ENCODE measurements at regions not wholly inside any gene's neighbourhood (a gene's known extent, or its start where the extent isn't known, plus 50 kb on each side); places are given as distances from the start of the nearest gene placed in this dataset.

GRCh38 chr18:78612801-78613200, 366.8 kb upstream of the SALL3 start:
- DNase-seq (ENCODE audit: low read depth in 1 of 2, low spot score in 1 of 2), result no peak
- no peak for TF ChIP-seq JUND (IDR thresholded peaks at IDR 0.05; ENCODE audit: low read depth)
- in situ Hi-C loops (cut with HindIII; ENCODE audit: low pct_unique_long_range_greater_than_20kb, low sequenced_read_pairs), result no loop called here

- no peak for TF ChIP-seq JUND (IDR thresholded peaks at IDR 0.05; ENCODE audit: low read depth)
- DNase-seq (ENCODE audit: low read depth in 1 of 2, low spot score in 1 of 2), result no peak
- in situ Hi-C loops (cut with HindIII; ENCODE audit: low pct_unique_long_range_greater_than_20kb, low sequenced_read_pairs), result no loop called here
Measured at GRCh38 chr18:78618726-78619125, 360.9 kb upstream of the SALL3 start.

- DNase-seq (ENCODE audit: low read depth in 1 of 2, low spot score in 1 of 2), result no peak
- in situ Hi-C loops (cut with HindIII; ENCODE audit: low pct_unique_long_range_greater_than_20kb, low sequenced_read_pairs), result no loop called here
- no peak for TF ChIP-seq JUND (IDR thresholded peaks at IDR 0.05; ENCODE audit: low read depth)
Measured at GRCh38 chr18:78619854-78620253, 359.8 kb upstream of the SALL3 start.

DNA sequence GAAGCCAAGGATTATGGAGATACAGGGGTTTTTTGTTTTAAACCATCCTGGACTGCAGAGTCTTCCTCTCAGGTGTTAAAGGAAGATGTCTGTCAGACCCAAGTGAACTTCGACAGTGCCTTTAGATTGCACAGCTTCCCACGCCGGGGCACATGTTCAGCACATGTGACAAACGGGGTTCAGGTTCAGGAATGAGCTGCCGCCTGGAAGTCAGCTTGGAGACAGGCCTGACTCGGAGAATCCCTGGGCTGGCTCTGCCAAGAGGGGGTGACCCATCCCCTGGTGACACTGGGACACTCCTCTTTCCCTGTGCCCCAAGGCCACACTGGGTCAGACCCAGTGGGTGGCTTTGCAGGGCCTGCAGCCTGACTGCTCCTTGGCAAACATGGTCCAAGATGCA, 359.3 kb upstream of the SALL3 start:
- no peak for DNase-seq (ENCODE audit: low read depth in 1 of 2, low spot score in 1 of 2)
- TF ChIP-seq JUND (IDR thresholded peaks at IDR 0.05; ENCODE audit: low read depth), result no peak
- in situ Hi-C loops (cut with HindIII; ENCODE audit: low pct_unique_long_range_greater_than_20kb, low sequenced_read_pairs), result no loop called here

DNA sequence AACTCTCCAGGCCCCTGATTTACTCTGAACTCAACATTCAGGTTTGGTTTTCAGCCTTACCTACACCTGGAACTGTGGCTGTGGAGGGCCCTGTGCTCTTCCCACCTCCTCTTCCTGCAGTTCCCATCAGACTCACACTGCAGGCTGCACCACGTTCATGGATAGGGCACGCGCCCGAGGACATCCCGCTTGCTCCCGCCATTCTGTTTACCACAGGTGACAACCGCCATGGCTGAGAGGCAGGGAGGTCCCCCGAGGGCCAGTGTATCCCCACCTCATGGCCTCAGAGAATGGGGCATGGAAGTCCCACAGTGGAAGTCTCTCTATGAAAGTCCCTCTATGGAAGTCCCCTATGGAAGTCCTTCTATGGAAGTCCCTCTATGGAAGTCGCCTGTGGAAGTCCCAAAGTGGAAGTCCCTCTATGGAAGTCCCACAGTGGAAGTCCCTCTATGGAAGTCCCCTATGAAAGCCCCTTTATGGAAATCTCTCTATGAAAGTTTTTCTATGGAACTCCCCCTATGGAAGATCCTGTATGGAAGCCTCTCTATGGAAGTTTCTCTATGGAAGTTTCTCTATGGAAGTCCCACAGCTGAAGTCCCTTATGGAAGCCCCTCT, 358.4 kb upstream of the SALL3 start:
- DNase-seq (ENCODE audit: low read depth in 1 of 2, low spot score in 1 of 2), result no peak
- in situ Hi-C loops (cut with HindIII; ENCODE audit: low pct_unique_long_range_greater_than_20kb, low sequenced_read_pairs), result no loop called here
- no peak for TF ChIP-seq JUND (IDR thresholded peaks at IDR 0.05; ENCODE audit: low read depth)

- in situ Hi-C loops (cut with HindIII; ENCODE audit: low pct_unique_long_range_greater_than_20kb, low sequenced_read_pairs), result no loop called here
- DNase-seq (ENCODE audit: low read depth in 1 of 2, low spot score in 1 of 2), result no peak
- TF ChIP-seq JUND (IDR thresholded peaks at IDR 0.05; ENCODE audit: low read depth), result no peak
Measured at GRCh38 chr18:78622251-78622906, 357.2 kb upstream of the SALL3 start.

- no peak for TF ChIP-seq JUND (IDR thresholded peaks at IDR 0.05; ENCODE audit: low read depth)
- no peak for DNase-seq (ENCODE audit: low read depth in 1 of 2, low spot score in 1 of 2)
- in situ Hi-C loops (cut with HindIII; ENCODE audit: low pct_unique_long_range_greater_than_20kb, low sequenced_read_pairs), result no loop called here
Measured at GRCh38 chr18:78622907-78623541, 356.6 kb upstream of the SALL3 start.

DNA sequence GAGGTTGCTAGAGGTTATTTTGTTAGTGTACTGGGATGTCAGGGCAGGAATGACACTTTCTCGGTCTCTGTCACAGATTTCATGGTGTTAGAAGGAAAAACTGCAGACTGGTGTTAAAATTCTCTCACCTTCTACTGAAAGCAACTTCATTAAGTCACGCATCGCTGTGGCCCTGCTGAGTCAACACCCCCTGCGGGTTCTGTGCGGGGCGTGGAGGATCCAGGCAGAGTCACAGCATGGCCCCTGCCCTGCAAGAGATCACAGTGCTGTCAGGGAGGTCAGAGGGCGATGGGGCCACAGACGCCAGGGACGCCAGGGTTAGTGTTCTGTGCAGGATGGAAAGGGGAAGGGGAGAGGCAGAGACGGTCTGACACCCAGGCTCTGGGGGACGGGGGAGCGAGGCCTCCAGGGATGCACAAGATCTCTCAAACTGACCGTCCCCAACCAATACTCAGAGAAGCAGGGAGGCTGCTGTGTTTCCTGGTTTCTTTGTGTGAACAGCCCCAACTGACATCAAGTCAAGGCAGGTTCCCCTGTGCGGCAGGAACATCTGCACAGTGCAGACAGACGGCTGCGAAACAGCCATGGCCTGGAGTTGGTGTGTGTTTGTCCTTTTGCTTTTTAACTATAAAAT, 354.9 kb upstream of the SALL3 start:
- DNase-seq (ENCODE audit: low read depth in 1 of 2, low spot score in 1 of 2), result no peak
- in situ Hi-C loops (cut with HindIII; ENCODE audit: low pct_unique_long_range_greater_than_20kb, low sequenced_read_pairs), result no loop called here
- no peak for TF ChIP-seq JUND (IDR thresholded peaks at IDR 0.05; ENCODE audit: low read depth)

- TF ChIP-seq JUND (IDR thresholded peaks at IDR 0.05; ENCODE audit: low read depth), result no peak
- in situ Hi-C loops (cut with HindIII; ENCODE audit: low pct_unique_long_range_greater_than_20kb, low sequenced_read_pairs), result no loop called here
Measured at GRCh38 chr18:78625847-78626246, 353.8 kb upstream of the SALL3 start.

DNA sequence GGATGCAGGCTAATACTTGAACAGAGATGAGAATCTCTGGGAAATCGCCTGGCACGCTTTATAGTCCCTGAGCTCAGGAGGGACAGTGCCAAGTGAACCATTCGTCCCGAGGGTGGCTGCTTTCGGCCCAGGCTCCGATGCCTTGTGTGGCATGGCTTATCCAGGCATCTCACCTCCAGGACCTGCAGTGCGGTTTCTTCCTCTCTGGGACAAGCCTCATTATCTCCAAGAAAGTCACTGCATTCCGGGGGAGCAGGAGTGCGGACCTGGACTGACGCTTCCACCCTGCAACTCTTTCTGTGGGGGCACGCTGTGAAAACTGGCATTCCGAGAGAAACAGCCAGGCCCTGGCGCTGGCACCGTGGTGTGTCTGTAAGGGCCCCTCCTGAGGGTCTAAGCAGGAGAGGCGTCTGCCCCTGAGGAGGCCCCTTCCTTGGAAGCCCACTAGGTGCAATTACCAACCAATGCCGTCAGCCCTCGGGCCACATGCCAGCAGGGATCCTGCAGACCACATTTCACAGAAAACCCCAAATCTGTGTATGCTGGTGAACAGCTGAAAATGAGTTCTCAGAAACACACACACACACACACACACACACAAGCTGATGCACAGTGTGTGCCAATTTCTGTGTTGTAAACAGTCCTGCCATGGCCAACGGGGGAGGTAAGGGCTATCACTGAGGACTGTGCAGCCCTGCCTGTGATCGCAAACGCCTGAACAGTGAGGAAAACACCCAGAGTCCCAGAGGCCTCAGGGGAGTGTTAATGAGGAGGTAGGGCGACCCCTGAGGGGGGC, 351.9 kb upstream of the SALL3 start:
- in situ Hi-C loops (cut with HindIII; ENCODE audit: low pct_unique_long_range_greater_than_20kb, low sequenced_read_pairs), result no loop called here
- TF ChIP-seq JUND (IDR thresholded peaks at IDR 0.05; ENCODE audit: low read depth), result no peak
- no peak for DNase-seq (ENCODE audit: low read depth in 1 of 2, low spot score in 1 of 2)

More at GRCh38 chr18:78625847-78626246, 353.8 kb upstream of the SALL3 start:
- no peak for DNase-seq (ENCODE audit: low read depth in 1 of 2, low spot score in 1 of 2)

- no peak for TF ChIP-seq JUND (IDR thresholded peaks at IDR 0.05; ENCODE audit: low read depth)
- DNase-seq (ENCODE audit: low read depth in 1 of 2, low spot score in 1 of 2), result no peak
- in situ Hi-C loops (cut with HindIII; ENCODE audit: low pct_unique_long_range_greater_than_20kb, low sequenced_read_pairs), result no loop called here
Measured at GRCh38 chr18:78629426-78629825, 350.2 kb upstream of the SALL3 start.

- no peak for TF ChIP-seq JUND (IDR thresholded peaks at IDR 0.05; ENCODE audit: low read depth)
- no peak for DNase-seq (ENCODE audit: low read depth in 1 of 2, low spot score in 1 of 2)
- in situ Hi-C loops (cut with HindIII; ENCODE audit: low pct_unique_long_range_greater_than_20kb, low sequenced_read_pairs), result no loop called here
Measured at GRCh38 chr18:78630356-78630755, 349.3 kb upstream of the SALL3 start.

Measured in T47D (cell line).